Activated CD4-positive, alpha-beta memory T cell treated with anti-CD3 and anti-CD28 coated beads, Interleukin-2, amount 10 ng/mL, durations not matched to agents 7 days and 5 days (primary cell): ENCODE measurements at regions not wholly inside any gene's neighbourhood (a gene's known extent, or its start where the extent isn't known, plus 50 kb on each side); places are given as distances from the start of the nearest gene placed in this dataset.
"Not testable (repeated sequence)": the region's sequence is repeated elsewhere in the genome, so short reads cannot be mapped to it uniquely, and the experiment has no call there.

ENCODE experiments used
- CTCF ChIA-PET: fragments of 350-600 bp; sonication (Branson Sonifier 250); formaldehyde crosslinking; loops from one replicate; lab custom pipeline; 2021; ENCODE audit warnings: antibody characterized with exemption, inconsistent platforms; lab: Charles Lee
- POLR2A ChIA-PET: fragments of 350-600 bp; sonication (Branson Sonifier 250); formaldehyde crosslinking; loops from one replicate; lab custom pipeline; 2021; ENCODE audit warnings: antibody characterized with exemption; lab: Charles Lee
- DNase-seq: peaks from one replicate; pipeline ENCODE4 v3.0.0-alpha.2; 2020
- H3K27ac Mint-ChIP-seq: one replicate; pipeline ENCODE4 v1.8.0; 2021; ENCODE audit warnings: mild to moderate bottlenecking, mixed read lengths
- H3K27me3 Mint-ChIP-seq: one replicate; pipeline ENCODE4 v1.8.0; 2021; ENCODE audit warnings: mixed read lengths
- H3K36me3 Mint-ChIP-seq: one replicate; pipeline ENCODE4 v1.8.0; 2021; ENCODE audit warnings: low read depth, mixed read lengths
- H3K4me1 Mint-ChIP-seq: one replicate; pipeline ENCODE4 v1.8.0; 2021; ENCODE audit warnings: mixed read lengths
- H3K4me3 Mint-ChIP-seq: one replicate; pipeline ENCODE4 v1.8.0; 2021; ENCODE audit warnings: mild to moderate bottlenecking, mixed read lengths
- H3K9me3 Mint-ChIP-seq: one replicate; pipeline ENCODE4 v1.8.0; 2021; ENCODE audit warnings: mixed read lengths

GRCh38 chr5:17929171-17929570 is 294.9 kb downstream of the TAF11L14 start:
- POLR2A ChIA-PET, result no interaction called here
- no peak overlapping the region for H3K4me3 Mint-ChIP-seq
- CTCF ChIA-PET, result no interaction called here

GRCh38 chr5:17930346-17930745 is 296.1 kb downstream of the TAF11L14 start:
- Mint-ChIP-seq H3K27me3 (no peaks in the 10 kb centered on the region), H3K4me1 (no peaks in the 10 kb centered on the region), H3K36me3 (no peaks in the 10 kb centered on the region), H3K4me3 (no peak overlapping the region), H3K27ac (no peak overlapping the region), H3K9me3 (peaks cover 26% of the 10 kb centered on the region)
- ChIA-PET CTCF (no interaction called here), POLR2A (no interaction called here)
- no peak for DNase-seq

More at GRCh38 chr5:17929171-17929570, 294.9 kb downstream of the TAF11L14 start:
- no peak for DNase-seq
- Mint-ChIP-seq H3K27me3 (no peaks in the 10 kb centered on the region), H3K27ac (no peak overlapping the region), H3K36me3 (no peaks in the 10 kb centered on the region), H3K4me1 (no peaks in the 10 kb centered on the region), H3K9me3 (peaks cover 23% of the 10 kb centered on the region)

DNA sequence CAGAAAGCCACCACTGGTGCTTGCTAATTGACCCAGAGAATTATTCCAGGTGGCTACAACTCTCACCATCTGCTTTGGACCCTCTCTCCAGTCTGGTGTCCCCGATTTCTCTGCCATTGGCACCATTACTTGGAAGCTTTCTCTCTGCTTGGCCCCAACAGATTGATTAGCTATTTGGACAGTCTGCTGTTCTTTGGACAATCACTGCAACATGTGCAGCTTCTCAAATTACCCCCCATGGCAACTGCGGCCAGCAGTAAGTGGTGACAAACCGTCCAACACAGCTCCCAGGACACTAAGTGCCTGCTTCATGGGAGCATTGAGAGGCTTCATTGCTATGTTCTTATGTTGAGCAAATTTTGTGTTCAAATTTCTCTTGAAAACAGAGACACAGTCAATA is 309.8 kb downstream of the TAF11L14 start:
- POLR2A ChIA-PET, result no interaction called here
- Mint-ChIP-seq H3K27me3 (no peaks in the 10 kb centered on the region), H3K4me3 (no peak overlapping the region), H3K4me1 (no peaks in the 10 kb centered on the region), H3K9me3 (peaks cover 17% of the 10 kb centered on the region), H3K36me3 (no peaks in the 10 kb centered on the region), H3K27ac (no peak overlapping the region)
- CTCF ChIA-PET, result no interaction called here
- no peak for DNase-seq

GRCh38 chr5:17947029-17947428 is 312.8 kb downstream of the TAF11L14 start:
- POLR2A ChIA-PET, result no interaction called here
- CTCF ChIA-PET, result no interaction called here
- H3K36me3 Mint-ChIP-seq, result no peaks in the 10 kb centered on the region
- no peaks in the 10 kb centered on the region for H3K4me1 Mint-ChIP-seq
- H3K9me3 Mint-ChIP-seq, result peaks cover 13% of the 10 kb centered on the region
- H3K27me3 Mint-ChIP-seq, result no peaks in the 10 kb centered on the region
- no peak for DNase-seq
- H3K4me3 Mint-ChIP-seq, result no peak overlapping the region
- H3K27ac Mint-ChIP-seq, result no peak overlapping the region

- no peak overlapping the region for H3K4me3 Mint-ChIP-seq
Measured at GRCh38 chr5:17951392-17952169, 317.3 kb downstream of the TAF11L14 start.

GRCh38 chr5:17952231-17952630 is 318.0 kb downstream of the TAF11L14 start:
- Mint-ChIP-seq H3K4me1 (no peaks in the 10 kb centered on the region), H3K27me3 (no peaks in the 10 kb centered on the region), H3K27ac (no peak overlapping the region), H3K36me3 (no peaks in the 10 kb centered on the region), H3K9me3 (peaks cover 14% of the 10 kb centered on the region), H3K4me3 (no peak overlapping the region)
- DNase-seq, result no peak
- POLR2A ChIA-PET, result no interaction called here
- CTCF ChIA-PET, result no interaction called here

More at GRCh38 chr5:17951392-17952169, 317.3 kb downstream of the TAF11L14 start:
- no peak for DNase-seq
- CTCF ChIA-PET, result no interaction called here
- Mint-ChIP-seq H3K36me3 (no peaks in the 10 kb centered on the region), H3K4me1 (no peaks in the 10 kb centered on the region), H3K9me3 (peaks cover 12% of the 10 kb centered on the region), H3K27ac (no peak overlapping the region), H3K27me3 (no peaks in the 10 kb centered on the region)
- POLR2A ChIA-PET, result no interaction called here

DNA sequence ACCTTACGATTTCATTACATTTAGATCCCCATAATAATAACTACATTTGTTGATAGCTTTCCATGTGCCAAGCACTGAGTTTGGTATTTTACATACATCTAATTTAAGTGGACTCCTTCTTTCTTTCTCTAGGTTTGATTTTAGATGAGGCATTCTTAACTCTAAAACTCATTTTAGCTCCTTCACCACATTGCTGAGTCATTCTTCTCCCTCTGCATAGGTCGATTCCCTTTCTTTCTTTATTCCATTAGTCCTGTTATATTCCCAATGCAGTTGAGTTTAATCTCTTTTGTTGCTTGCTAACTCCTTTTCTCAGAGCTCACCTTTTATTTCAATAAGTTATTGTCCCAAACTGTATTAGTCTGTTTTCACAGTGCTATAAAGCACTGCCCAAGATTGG is 329.8 kb downstream of the TAF11L14 start:
- no peak overlapping the region for H3K27ac Mint-ChIP-seq
- no peak for DNase-seq
- no peaks in the 10 kb centered on the region for H3K4me1 Mint-ChIP-seq
- no peaks in the 10 kb centered on the region for H3K36me3 Mint-ChIP-seq
- POLR2A ChIA-PET, result no interaction called here
- peaks cover 10% of the 10 kb centered on the region for H3K9me3 Mint-ChIP-seq
- CTCF ChIA-PET, result no interaction called here
- H3K4me3 Mint-ChIP-seq, result no peak overlapping the region
- no peaks in the 10 kb centered on the region for H3K27me3 Mint-ChIP-seq

- Mint-ChIP-seq H3K36me3 (no peaks in the 10 kb centered on the region), H3K4me1 (no peaks in the 10 kb centered on the region), H3K9me3 (peaks cover 19% of the 10 kb centered on the region), H3K4me3 (no peak overlapping the region), H3K27ac (no peak overlapping the region), H3K27me3 (no peaks in the 10 kb centered on the region)
- ChIA-PET POLR2A (no interaction called here), CTCF (no interaction called here)
- DNase-seq, result no peak
Measured at GRCh38 chr5:17966640-17967402, 332.6 kb downstream of the TAF11L14 start.

DNA sequence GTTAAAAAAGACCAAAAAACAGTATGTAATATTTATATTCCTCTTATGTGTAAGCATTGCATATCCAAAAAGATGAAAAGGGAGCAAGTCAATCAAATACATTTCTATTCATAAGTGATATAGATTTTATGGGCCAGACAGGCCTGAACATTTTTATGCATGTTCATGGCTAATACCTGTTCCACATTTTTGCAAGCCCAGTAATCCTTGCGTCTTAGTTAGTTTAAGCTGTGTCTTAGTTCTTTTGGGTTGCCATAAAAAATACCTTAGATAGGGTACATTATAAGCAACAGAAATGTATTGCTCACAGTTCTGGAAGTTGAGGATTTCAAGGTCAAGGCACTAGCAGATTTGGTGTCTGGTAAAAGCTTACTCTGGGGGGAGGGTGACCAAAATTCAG is 342.1 kb downstream of the TAF11L14 start:
- Mint-ChIP-seq H3K4me3 (no peak overlapping the region), H3K9me3 (peaks cover 3% of the 10 kb centered on the region), H3K36me3 (no peaks in the 10 kb centered on the region), H3K27ac (no peak overlapping the region), H3K4me1 (no peaks in the 10 kb centered on the region), H3K27me3 (no peaks in the 10 kb centered on the region)
- POLR2A ChIA-PET, result no interaction called here
- CTCF ChIA-PET, result no interaction called here
- no peak for DNase-seq

GRCh38 chr5:17978954-17979353 is 344.7 kb downstream of the TAF11L14 start:
- H3K9me3 Mint-ChIP-seq, result peaks cover 5% of the 10 kb centered on the region
- H3K4me3 Mint-ChIP-seq, result no peak overlapping the region
- ChIA-PET POLR2A (no interaction called here), CTCF (no interaction called here)
- no peaks in the 10 kb centered on the region for H3K4me1 Mint-ChIP-seq
- no peak overlapping the region for H3K27ac Mint-ChIP-seq
- no peak for DNase-seq
- H3K36me3 Mint-ChIP-seq, result no peaks in the 10 kb centered on the region
- H3K27me3 Mint-ChIP-seq, result no peaks in the 10 kb centered on the region

DNA sequence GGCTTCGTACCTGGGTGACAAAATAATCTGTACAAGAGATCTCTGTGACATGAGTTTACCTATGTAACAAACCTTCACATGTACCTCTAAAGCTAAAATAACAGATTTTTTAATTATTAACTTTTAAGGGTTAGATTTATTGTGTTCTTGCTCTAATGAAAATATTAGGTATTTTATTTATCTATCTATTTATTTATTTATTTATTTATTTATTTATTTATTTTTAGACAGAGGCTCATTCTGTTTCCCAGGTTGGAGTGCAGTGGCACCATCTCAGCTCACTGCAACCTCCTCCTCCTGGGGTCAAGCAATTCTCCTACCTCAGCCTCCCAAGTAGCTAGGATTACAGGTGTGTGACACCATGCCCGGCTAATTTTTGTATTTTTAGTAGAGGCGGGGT is 348.4 kb downstream of the TAF11L14 start:
- H3K4me3 Mint-ChIP-seq, POLR2A ChIA-PET, H3K4me1 Mint-ChIP-seq, DNase-seq, H3K9me3 Mint-ChIP-seq, H3K36me3 Mint-ChIP-seq, H3K27me3 Mint-ChIP-seq, H3K27ac Mint-ChIP-seq, CTCF ChIA-PET: not testable (repeated sequence)

- Mint-ChIP-seq H3K4me3 (no peak overlapping the region), H3K9me3 (peaks cover 3% of the 10 kb centered on the region), H3K4me1 (no peaks in the 10 kb centered on the region), H3K36me3 (no peaks in the 10 kb centered on the region), H3K27ac (no peak overlapping the region), H3K27me3 (no peaks in the 10 kb centered on the region)
- ChIA-PET POLR2A (no interaction called here), CTCF (no interaction called here)
- no peak for DNase-seq
Measured at GRCh38 chr5:17989036-17989435, 354.8 kb downstream of the TAF11L14 start.

- no peak for DNase-seq
- CTCF ChIA-PET, result no interaction called here
- Mint-ChIP-seq H3K4me3 (no peak overlapping the region), H3K27ac (no peak overlapping the region), H3K9me3 (peaks cover 3% of the 10 kb centered on the region), H3K27me3 (no peaks in the 10 kb centered on the region), H3K4me1 (no peaks in the 10 kb centered on the region), H3K36me3 (no peaks in the 10 kb centered on the region)
- POLR2A ChIA-PET, result no interaction called here
Measured at GRCh38 chr5:17989567-17990563, 355.6 kb downstream of the TAF11L14 start.
